RPMI8226 (cell line): ENCODE measurements at regions not wholly inside any gene's neighbourhood (a gene's known extent, or its start where the extent isn't known, plus 50 kb on each side); places are given as distances from the start of the nearest gene placed in this dataset.
"Not testable (repeated sequence)": the region's sequence is repeated elsewhere in the genome, so short reads cannot be mapped to it uniquely, and the experiment has no call there.

Source experiments
- DNase-seq: peaks from one replicate; pipeline ENCODE4 v3.0.0-alpha.2; 2015

DNA sequence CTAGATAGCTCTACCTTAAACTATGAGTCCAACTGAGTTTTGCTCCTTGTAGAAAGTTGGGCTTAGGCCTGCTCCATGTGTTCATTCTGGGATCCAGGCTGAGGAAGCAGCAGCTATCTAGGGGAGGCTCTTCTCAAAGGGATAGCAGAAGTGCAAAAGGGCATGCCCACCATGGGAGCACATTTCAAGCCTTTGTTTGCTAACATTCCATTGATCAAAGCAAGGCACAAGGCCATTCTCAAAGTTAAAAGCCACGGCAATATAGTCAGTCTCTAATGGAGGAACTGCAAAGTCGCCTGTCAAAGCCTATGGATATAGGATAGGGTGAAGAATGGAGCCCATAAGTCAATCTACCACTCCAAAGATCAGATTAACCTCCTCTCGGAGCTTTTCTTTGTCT, 488.1 kb upstream of the ARX start:
- DNase-seq, result no peak

DNA sequence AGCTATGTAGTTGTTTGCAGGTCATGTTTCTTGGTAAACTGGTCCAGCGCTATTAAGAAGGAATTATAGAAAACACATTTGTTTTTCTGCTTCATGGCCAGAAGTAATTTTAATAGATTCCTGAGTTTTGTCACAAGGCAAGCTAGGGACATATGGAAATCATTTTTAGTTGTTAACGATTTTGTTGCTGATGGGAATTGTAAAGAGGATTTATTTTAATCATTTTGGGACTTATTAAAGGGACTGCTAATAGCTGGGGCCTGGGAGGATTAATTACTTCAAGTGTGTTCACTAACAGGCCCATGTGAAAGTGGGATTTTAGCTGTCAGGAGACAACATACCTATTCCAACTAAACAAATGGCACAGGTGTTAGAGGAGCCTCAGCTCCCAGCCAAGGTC, 492.0 kb upstream of the ARX start:
- DNase-seq, result no peak

DNA sequence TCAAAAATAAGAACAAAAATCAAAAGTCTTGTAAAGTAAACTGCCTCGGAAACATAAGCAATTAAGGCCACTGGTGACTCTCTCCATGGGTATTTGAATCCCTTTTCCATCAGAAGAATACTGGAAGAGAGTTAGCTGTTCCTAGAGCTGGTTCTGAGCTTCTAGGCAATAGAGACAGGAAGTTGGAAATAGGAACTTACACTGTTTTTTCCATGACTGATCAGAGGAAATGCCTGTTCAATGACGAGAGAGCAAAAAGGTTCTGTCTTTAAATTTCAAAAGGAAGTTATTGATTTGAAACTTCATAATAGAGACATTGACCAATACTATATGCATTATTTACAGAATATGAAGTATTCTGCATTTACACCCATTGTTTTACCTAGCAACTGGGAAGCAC, 503.5 kb upstream of the ARX start:
- DNase-seq, result no peak

DNA sequence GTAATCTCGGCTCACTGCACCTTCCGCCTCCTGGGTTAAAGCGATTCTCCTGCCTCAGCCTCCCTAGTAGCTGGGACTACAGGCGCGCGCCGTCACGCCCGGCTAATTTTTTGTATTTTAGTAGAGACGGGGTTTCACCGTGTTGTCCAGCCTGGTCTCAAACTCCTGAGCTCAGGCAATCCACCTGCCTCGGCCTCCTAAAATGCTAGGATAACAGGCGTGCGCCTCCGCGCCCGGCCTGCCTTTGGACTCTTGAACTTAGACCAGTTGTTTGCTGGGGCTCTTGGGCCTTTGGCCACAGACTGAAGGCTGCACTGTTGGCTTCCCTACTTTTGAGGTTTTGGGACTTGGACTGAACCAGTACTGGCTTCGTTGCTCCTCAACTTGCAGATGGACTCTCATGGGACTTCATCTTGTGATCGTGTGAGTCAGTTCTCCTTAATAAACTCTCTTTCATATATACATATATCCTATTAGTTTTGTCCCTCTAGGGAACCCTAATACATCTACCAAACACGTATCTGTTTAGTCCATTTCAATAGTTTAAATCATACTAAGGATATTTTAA, 506.8 kb upstream of the ARX start:
- DNase-seq, result not testable (repeated sequence)

DNA sequence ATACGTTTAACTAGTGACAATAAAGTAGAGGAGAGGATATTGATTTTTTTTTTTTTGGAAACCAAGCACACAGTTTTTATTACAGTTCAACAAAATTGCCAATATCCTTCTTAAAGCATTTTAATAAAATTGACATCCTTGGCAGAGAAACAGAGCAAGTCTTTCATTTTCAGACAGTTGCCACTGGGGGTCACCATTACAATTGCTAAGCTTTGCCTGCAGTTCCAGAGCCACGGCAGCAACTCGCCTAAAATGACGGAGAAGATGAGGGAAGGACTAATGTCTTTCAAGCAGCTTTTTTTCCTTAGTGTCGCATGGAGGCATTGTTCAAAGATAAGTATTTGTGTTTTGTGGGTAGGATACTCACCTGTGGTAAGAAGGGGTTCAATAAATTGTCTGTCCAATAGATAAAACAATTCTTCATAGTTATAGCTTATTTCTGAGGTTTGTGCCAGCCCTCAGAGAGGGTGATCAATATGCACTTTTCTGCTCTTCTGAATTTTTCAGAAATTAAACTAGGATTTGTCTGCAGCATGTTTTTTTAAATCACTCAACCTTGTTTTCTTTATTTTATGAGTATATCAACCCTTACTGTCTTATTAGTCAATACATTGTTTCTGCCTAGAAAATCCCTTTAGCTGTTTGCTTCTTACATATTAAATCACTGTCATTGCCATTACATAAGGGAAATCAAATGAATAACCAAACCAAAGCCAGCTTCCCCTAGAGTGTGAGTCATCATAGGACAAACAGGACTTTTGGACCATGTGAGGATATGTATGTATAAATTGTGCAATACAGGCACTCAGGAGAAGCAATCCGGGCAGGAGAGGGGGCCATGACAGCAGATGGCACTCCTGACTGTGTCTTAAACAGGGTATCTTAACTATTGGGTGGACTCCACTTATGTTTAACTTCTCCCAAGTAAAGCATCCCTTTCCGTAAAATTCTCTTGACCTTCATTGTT, 508.1 kb upstream of the ARX start:
- DNase-seq, result peak; percentile 27

DNA sequence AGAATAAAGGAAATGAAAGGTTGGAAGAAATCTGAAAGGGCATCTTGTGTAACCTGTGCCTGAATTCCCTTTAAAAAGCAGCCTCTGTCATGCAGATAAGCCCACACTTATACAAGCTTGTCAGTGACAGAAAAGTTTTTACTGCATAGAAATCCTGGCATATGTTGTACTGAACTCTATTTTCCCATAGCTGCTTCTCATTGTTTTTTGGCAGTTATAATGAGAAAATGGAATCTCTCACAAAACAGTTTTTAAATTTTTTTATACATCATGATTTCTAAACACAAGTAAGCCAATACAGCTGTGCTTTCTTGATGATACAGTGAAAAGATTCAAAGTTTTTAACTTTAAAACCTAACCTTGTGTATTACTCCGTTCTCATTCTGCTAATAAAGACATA, 511.4 kb upstream of the ARX start:
- no peak for DNase-seq

DNA sequence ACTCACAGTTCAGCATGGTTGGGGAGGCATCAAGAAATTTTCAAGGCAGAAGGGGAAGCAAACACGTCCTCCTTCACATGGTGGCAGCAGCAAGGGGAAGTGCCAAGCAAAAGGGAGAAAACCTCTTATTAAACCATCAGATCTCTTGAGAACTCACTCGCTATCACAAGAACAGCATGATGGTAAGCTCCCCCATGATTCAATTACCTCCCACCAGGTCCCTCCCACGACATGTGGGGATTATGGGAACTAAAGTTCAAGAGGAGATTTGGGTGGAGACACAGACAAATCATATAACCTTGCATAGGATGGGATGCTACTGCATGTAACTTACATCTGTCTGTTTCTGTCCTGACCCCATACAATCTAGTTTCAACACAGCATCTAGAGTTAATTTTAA, 511.8 kb upstream of the ARX start:
- DNase-seq, result no peak

DNA sequence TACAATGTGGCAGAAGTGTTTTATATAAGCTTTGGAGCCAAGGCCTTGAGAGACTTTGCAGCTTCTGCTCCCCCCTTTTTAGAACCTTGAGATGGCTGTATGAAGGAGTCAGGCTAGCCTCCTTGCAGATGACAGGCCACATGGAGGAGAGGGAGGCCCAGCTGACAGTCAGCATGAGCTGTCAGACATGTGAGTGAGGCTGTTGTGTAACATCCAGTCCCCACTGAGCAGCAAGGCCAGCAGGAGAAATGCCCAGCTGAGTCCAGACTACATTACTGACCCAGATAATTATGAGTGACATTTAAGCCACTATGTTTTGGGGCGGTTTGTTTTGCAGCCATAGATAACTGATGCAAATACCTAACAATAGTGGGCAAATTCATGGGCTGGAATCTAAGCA, 515.3 kb upstream of the ARX start:
- DNase-seq, result no peak

DNA sequence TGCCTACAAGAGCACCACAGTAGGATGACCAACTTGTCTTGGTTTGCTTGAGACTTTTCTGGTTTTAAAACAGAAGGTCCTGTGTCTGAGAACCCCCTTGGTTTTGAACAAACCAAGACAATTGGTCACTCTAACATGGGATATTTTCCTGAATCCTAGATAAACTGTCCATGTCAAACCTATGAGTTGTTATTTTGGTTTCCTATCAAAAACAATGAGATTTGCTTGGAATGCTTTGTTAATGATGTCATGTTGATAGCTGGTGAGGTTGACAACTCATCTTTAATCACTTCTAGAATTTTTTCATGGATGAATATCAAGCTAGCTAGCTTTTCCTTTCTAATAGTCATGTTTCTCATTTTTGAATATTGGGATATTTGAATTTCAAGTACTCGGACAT, 518.3 kb upstream of the ARX start:
- no peak for DNase-seq

DNA sequence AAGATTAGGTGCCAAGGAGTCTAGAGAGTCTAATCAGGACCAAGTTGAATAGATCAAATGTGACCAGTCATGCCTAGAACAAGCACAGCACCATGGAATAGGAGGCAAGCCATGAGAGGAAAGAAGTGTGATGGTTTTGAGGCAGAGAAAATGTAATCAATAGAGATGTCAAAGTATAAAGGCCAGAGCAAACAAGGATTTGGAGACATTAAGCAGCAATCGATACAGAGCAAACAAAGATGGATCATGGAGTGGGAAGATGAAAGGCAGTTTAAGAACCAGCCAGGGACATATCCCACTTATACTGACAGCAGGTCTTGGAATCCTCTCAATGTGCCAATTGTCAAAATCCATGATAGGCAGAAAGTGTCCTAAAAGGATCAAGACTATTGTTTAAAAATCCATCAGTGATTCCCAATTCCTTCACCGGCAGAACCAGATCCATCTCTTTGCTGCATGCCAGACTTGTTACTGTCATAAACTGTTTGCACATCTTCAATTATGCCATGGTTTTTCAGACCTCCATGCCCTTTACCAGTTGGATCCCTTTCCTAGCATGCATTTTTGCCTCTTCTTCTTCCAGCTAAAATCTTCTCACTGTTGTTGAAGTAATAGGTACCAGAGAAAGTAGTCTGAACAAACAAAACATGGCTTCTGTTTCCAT, 520.7 kb upstream of the ARX start:
- DNase-seq, result no peak

DNA sequence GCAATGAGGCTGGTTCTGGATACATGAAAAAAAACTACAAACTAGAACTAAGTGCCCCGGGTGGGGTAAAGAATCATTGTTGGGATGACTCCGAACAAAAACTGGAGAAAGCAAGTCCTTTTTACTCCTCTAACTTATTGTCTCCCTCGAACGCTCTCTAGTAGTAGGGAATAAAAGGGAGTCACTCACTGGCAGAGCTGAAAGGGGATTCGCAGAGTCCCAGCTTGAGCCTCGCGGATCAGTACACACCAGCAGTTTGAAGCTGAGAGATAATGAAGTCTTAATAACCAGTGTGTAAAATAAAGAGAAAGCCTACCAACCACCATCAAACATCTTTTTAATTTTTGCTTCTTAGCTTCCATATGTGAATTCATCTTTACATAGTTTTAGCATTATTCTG, 521.9 kb upstream of the ARX start:
- no peak for DNase-seq

DNA sequence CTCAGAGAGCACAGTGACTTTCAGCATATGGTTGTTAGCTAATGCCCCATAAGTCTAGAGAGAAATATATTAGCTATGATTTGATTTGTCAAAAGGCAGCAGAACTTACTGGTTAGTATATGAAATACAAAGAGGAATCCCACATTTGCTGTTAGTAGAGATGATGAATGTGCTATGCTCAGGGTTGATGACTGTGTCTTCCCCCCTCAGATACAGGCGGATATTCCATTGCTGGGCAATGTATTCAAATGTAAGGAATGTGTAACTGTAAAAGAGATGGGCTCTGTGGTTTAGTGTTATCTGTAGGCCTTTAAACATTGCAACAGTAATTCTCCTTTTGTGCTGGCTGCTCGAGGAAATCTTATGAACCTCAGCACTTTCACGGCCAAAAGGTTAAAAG, 528.9 kb upstream of the ARX start:
- no peak for DNase-seq

DNA sequence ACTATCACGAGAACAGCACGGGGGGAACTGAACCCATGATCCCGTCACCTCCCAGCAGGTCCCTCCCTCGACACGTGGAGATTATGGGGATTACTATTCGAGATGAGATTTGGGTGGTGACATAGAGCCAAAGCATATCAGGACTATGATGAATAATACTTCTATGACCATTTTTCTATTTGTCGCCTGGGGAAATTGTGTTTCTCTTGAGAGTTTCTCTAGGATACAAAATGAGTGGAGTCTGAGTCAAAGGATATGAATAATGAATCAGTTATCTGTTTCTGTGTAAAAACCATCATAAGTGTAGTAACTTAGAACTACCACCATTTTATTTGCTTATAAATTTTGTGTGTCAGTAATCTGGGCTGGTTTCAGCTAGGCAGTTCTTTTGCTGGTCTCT, 533.0 kb upstream of the ARX start:
- no peak for DNase-seq

DNA sequence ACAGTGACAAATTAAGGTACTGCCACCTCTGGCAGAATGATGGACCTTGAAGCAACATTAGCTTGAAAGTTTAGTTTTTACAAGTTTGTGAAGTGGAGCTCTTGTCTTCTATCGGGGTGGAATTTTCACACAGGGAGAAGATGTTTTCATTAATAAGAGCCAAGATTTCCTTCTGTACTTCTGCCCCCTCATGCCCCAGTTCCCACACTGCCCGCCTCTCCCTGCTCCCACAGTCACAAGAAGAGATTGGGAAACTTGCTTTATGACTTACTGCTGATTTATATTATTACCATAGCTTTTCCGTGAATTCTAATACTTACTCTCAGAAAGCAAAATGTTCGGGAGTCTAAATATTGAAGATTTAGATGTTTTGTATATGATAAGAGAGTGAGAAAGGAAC, 539.8 kb upstream of the ARX start:
- DNase-seq, result no peak

DNA sequence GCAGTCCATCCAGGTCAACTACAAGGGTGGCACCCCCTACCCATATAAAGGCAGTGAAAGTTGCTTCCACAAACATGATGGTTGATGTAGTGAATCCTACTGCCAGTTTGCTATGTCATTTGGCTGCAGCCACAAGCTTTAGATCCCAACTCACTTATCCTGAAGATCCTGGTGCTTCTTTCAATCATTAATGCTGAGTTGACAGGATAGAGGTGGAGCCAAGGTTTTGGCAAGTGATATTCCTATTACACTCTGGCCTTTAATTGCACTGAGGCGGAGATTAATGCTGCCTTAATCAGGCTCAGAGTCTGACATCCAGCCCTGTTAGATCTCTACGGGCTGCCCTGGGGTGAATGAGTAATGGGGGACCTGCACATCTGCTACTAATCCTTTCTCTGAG, 542.4 kb upstream of the ARX start:
- DNase-seq, result no peak

DNA sequence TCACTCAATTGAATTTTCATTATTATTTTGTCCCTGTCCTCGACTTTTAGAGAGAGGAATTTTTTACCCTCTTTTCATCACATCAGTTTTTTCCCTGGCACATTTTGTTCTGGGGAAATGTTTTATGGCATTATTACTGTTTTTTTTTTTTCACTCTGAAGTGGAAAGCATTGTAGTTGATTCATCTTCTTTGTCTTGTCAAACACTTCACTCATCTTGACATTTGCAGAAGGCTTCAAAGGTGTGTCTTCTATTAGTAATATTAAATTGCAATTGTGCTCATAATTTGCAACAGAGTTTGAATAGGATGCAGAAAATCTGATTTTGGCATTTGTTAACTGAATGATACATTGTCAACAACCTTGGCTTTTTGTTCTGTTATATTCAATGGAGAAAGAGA, 545.4 kb upstream of the ARX start:
- DNase-seq, result no peak

DNA sequence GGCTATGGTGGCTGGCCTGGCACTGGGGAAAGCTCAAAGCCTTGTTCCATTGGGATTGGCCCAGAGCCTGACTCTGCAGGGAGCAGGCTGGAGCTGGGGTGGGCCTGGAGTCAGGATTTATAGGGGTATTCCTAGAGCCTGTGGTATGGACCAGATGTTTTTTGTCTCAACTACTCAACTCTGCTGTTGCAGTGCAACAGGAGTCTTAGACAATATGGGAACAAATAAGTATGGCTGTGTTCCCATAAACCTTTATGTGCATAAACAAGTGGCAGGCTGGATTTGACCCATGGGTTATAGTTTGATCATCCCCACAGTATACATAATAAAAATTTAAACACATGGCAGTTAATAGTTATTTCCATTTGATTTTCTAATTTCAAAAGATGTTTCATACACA, 557.9 kb upstream of the ARX start:
- DNase-seq, result no peak

DNA sequence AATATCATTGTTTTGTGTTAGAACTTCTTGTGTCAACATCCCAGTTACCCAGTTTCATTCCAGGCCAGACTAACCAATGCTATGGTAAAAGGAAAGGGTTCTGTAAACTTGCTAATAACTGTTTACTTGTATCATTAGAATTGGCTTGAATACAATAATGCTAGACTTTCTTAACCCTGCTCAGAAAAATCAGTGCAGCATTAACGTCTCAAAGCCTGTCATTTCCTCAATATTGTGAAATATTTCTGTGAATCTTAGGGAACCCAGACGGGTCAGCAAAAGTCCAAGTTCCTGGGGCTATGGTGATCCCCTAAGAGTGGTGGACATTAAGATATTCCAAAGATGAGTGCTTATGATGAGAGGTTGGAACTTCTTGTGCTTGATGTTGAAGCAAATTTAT, 541.2 kb upstream of the MAGEB18 start:
- no peak for DNase-seq

DNA sequence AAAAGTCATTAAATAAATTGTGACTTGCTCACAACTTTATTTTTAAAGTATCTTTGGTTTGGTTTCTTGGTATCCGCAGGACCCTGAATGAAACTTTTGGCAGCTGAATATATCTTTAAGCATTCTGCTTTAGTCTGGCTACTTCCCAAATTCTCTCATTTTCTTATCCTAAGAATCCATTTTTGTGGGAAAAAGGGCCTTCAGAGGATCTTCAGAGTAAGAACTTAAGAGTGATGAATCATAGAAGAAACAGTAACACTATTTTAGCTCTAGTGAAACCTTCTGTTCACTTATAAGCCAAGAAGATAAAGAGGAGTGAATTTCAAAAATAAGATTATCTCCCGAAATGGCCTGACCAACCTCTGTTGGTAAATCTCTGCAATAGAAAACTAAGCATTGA, 540.6 kb upstream of the MAGEB18 start:
- DNase-seq, result no peak

DNA sequence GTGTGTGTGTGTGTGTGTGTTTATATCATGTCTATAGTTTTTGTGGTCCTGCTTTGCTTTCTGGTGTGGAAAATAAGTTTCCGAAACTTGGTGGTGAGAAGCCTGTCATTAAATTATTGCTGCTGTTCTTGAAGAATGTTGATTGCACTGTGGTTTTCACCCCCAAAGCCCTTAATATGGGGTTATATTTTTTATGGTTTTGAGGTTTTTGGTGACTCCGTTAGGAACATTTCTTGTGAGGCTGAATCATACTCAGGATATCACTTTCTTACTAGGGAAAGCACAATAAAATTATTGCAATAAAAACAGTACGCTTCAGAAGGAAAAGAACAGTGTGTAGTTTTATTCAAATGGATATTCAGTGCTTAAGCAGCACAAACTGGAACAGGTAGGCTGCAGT, 539.1 kb upstream of the MAGEB18 start:
- DNase-seq, result no peak

DNA sequence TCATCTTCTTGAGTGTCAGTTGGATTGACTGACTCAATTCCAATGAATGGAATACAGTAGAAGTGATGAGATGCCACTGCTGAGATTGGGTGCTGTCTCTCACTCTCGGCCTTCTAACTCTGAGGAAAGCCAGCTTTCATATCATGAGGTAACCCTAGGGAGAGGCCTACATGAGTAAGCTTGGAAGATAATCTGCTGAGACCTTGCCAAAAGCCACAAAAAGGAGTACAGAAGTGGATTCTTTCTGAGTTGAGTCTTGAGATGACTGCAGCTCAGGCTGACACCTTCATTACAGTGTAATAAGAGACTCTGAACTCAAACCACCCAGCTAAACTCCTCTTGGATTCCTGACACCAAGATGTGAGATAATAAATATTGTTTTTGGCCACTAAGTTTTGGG, 537.4 kb upstream of the MAGEB18 start:
- no peak for DNase-seq

DNA sequence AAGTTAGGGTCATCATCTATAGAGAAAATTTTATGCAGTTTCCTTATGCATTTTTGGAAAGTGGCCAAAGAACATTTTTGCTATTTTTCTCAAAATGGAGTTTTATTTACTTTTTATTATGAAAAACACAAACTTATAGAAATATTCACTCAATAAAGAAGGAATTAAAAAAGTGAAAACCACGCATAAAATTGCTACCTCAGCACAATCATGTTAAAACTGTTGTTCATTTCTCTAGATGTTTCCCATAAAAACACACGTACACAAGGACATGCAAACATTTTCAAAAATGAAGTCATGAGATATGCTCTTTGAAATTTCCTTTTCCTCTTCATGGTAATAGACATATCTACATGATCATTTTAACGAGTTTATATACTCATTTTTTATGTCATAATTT, 536.8 kb upstream of the MAGEB18 start:
- DNase-seq, result no peak

DNA sequence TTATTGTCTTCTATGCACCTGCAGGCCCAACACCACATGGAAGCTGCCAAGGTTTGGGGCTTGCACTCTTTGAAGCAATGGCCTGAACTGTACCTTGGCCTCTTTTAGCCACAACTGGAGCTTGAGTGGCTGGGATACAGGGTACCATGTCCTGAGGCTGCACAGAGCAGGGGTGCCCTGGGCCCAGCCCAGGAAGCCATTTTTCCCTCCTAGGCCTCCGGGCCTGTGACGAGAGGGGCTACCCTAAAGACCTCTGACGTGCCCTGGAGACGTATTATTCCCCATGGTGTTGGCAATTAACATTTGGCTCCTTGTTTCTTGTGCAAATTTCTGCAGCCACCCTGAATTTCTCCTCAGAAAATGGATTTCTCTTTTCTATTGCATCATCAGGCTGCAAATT, 519.9 kb upstream of the MAGEB18 start:
- DNase-seq, result no peak

DNA sequence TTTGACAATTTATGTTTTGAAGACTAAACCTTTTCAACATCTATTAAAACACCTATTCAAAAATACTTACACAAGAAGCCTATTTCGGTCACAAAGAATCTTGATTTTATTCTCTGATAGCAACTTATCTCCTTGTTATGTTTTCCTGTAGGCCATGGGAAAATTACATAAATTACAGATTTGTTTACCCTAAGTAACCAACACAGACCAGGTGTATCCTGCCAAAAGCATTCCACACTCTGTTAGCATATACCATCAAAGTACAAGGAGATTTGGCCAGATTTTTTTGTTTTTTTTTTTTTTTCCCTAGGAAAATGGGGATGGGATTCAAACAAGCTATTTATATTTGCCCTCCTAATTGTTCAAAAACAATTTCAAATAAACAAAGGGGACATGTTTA, 497.9 kb upstream of the MAGEB18 start:
- no peak for DNase-seq
